GM03348 (cell line): ENCODE measurements at regions not wholly inside any gene's neighbourhood (a gene's known extent, or its start where the extent isn't known, plus 50 kb on each side); places are given as distances from the start of the nearest gene placed in this dataset.
"Not testable (repeated sequence)": the region's sequence is repeated elsewhere in the genome, so short reads cannot be mapped to it uniquely, and the experiment has no call there.

Experiments
- DNase-seq: peaks from one replicate; pipeline ENCODE4 v3.0.0; 2012; ENCODE audit warnings: low spot score

DNA sequence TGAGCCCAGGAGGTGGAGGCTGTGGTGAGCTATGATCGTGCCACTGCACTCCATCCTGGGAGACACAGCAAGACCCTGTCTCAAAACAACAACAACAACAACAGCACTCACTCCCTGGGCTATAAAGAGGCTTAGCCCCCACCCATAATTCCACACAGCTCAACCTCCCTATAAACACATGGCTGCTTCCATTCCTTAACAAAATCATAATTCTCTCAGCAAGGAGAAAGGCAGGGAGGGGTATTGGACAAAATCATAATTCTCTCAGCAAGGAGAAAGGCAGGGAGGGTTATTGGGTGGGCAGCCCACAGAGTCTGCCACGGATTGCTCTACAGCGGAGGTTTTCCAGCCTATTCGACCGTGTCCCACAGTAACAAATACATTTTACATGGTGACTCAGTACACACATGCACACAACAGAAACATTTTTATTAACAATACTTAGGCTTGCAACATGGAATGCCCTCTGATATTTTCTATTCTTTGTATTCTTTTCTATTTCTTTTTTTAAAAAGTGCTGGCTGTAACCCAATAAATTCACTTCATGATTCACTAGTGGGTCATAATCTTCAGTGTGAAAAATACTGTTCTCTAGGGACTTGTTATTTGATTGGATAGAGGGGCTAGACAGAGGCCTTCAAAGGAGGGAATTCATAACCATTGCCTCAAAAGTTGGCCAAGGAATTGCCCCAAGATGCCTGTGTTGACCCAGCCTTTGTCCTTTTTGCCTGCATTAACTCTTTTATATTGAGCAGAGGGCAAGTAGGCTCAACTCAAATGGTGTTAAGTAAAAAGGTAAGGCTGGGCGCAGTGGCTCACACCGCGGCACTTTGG is 50.6 kb upstream of the ZMYND8 start:
- no peak for DNase-seq

- no peak for DNase-seq
Measured at GRCh38 chr20:47411161-47411560, 54.7 kb upstream of the ZMYND8 start.

DNA sequence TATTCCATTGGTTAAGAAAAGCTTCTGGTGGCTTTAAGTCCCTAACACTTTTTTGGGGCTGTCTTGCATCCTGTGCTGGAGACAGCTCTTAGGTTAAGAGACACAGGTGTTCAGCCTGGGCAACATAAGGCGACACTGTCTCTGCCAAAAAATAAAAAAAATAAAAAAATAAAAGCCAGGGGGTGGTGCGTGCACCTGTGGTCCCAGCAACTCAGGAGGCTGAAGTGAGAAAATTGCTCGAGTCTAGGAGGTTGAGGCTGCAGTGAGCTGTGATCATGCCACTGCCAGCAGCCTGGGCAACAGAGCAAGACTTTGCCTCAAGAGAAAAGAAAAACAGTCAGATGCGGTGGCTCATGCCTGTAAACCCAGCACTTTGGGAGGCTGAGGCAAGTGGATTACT is 55.6 kb upstream of the ZMYND8 start:
- no peak for DNase-seq

GRCh38 chr20:47413189-47413588 is 56.7 kb upstream of the ZMYND8 start:
- DNase-seq: no peak

- no peak for DNase-seq
Measured at GRCh38 chr20:47417245-47418068, 61.0 kb upstream of the ZMYND8 start.

DNA sequence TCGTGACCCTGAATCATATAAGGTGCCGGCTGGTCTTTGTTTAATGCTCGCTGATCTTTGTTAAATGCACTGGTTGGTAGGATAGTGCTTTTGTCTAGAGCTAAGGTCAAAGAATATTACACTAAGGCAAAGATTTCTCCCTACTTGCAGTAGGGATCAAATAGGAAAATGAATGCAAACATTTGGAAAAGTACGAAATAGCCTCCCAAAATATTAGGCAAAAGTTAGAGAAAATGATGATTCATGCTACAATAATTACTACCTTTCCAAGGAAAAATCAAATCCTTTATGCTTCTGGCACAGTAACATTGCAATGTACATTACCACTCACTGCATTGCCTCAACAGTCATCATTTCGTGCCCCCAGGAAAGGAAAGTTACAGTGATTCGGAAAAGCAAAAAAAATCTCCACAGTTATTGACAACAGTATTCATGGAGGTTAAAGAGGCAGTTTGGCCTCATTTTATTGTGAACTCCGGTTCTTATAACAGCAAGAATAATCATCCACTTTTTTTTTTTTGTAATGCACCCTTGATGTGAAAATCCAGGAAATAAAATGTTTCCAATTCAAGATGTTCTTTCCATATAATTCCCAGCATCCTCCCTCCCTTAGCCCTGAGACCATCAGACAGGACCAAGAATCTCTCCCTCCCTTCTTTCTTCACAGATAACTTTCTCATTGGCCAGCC is 61.7 kb upstream of the ZMYND8 start:
- no peak for DNase-seq

DNA sequence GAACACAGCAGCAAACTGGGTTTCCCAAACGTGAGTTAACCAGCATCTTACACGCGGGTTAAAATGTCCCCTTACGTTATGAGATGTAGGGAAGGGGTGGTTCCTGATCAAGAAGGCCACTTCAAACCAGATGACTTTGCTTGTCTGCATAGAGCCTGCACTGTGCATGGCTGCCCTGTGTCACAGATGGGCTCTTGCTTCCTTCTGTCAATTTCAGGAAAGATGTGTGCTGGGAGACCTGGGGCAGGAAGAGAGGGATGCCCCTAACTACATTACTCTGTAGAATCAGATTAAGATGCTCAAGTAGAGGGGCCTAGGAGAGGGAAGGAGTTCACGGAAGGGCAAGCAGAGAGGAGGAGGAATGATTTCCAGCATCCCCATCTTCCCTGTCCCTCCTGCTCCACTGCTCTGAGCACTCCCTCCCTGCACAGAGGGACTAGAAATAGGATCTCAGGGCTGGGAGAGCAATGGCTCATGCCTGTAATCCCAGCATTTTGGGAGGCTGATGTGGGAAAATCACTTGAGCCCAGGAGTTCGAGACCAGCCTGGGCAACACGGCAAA is 63.5 kb upstream of the ZMYND8 start:
- no peak for DNase-seq

DNA sequence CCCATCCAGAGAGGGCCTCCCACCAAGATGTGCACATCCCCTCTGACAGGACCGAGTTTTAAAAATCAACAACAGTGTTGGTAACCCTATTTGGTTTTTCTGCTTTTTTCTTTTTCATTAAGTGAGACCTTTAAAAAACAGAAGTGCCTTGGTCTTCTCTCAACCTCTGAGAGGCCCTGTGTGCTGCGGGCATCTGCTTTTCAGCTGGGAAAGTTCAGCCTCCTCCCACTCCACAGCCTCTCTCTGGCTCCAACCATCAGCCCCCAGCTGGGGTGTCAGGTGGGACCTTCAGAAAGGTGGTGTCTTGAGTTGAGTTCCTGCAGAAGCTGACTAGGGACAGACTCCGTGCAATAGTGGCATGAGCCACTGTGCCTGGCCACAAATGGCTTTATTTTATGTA is 64.6 kb upstream of the ZMYND8 start:
- DNase-seq: no peak

- DNase-seq: no peak
Measured at GRCh38 chr20:47423586-47423985, 67.1 kb upstream of the ZMYND8 start.

- DNase-seq: no peak
Measured at GRCh38 chr20:47427067-47427466, 70.6 kb upstream of the ZMYND8 start.

GRCh38 chr20:47427746-47428145 is 71.2 kb upstream of the ZMYND8 start:
- DNase-seq: no peak

DNA sequence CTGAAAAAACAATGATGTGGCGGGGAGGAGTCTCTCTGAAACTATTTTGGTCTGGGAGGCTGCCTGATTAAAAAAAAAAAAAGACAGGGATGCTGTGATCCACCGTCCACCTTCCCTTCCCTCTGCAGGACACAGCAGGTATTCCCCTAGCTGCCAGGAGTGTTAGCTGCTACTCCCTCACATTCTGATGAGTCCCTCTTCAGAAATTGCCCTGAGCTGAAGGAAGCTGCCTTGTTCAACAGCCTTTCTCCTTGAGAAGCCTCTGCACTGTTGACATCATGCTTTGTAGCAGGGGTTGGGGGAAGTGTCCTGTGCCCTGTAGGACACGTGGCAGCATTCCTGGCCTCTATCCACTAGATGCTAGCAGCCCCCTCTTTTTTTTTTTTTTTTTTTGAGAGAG is 71.7 kb upstream of the ZMYND8 start:
- no peak for DNase-seq

DNA sequence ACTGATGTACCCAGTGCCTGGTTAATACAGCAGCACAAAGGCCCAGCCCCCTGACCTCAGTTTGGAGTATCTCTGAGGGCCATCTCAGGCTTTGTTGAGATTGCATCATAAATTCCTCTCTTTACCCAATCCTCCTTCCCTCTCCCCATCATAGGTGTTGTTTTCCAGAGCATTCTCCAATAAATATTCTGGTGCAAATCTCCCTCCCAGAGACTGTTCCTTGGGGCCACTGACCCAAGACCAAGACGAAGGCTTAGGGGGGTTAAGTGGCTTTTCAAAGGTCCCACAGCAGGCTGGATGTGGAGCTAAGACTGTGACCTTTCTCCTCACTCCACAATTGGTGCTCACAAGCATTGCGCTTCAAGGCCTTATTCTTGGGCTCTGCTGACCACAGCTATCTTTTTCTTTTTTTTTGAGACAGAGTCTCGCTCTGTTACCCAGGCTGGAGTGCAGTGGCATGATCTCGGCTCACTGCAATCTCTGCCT is 72.4 kb upstream of the ZMYND8 start:
- no peak for DNase-seq

- no peak for DNase-seq
Measured at GRCh38 chr20:47429409-47429808, 72.3 kb upstream of the NCOA3 start.

DNA sequence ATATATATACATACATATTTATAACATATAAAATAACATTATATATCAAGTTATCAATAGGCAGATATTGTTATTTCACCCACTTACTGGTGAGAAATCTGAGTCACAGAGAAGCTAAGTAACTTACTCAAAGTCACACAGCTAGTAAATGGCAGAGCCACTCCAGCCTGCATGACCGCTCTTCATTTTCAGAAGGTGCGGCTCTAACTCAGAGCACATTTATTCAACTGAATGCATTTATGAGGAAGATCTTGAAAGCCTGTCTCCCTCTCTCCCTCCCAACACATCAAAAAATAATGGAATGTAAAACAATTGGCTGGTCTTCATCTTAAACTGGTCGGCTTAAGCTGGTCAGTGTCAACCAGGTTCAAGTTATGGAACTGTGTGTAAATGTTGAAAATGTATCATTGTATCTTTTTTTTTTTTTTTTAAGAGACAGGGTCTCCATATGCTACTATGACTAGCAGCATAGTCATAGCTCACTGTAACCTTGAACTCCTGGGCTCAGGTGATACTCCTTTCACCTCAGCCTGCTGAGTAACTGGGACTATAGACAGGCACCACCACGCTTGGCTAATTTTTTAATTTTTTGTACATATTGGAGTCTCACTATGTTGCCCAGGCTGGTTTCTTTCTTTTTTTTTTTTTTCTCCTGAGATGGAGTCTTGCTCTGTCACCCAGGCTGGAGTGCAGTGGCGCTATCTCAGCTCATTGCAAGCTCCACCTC is 70.7 kb upstream of the NCOA3 start:
- no peak for DNase-seq

DNA sequence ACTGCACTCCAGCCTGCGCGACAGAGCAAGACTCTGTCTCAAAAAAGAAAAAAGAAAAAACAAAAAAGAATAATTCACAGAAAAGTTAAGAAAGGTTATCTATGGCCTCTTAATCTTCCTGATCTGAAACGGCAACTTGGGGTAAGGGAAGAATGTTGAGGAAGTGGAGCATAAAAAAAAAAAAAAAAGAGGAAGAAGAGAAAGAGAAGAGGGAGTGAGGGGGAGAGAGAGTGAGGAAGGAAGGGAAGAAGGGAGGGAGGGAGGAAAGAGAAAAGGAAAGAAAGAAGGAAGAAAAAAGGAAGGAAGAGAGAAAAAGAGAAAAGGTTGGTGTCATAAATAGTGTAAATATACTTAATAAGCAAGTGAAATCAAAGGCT is 68.9 kb upstream of the NCOA3 start:
- DNase-seq: no peak

- DNase-seq: not testable (repeated sequence)
Measured at GRCh38 chr20:47434128-47434779, 67.4 kb upstream of the NCOA3 start.

DNA sequence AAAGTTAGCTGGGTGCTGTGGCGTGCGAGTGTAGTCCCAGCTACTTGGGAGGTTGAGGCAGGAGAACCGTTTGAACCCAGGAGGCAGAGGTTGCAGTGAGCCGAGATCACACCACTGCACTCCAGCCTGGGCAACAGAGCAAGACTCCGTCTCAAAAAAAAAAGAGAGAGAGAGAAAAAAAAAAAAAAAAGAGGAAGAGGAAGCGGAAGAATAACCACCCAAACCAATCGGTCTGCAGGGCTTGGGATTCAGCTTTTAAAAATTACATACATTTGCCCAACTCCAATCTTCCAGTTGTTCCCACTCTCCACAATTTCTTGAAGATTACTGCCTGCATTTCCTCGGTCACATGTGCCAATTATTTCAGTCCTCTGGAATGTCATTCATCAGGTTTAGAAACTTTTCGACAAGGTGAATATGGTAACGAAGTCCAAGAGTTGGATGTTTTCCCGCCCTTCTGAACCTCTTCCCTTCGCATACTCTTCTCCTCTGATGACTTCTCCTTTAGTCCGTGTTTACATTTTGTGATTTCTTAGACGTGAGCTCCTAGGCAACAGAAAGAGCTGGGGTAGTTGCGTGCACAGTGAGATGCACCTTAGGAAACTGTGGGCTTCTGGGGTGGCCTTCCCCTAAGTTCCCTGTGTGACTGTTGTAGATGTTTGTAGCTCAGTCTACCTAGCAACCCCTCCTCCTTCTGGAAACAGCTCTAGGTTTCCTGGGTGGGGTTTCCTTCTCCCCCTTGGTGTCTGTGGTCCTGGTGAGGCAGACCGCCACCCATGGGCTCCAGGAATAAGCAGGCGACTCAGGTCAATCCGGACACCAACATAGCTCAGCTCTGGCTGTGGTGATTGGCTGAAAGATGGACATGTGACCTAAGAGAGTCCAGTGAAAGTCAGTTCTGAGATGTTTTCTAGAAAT is 63.0 kb upstream of the NCOA3 start:
- no peak for DNase-seq

- DNase-seq: peak; percentile 53
Measured at GRCh38 chr20:47440857-47441773, 60.6 kb upstream of the NCOA3 start.
